HG03354 (cell line): ENCODE measurements at regions not wholly inside any gene's neighbourhood (a gene's known extent, or its start where the extent isn't known, plus 50 kb on each side); places are given as distances from the start of the nearest gene placed in this dataset.
"Not testable (repeated sequence)": the region's sequence is repeated elsewhere in the genome, so short reads cannot be mapped to it uniquely, and the experiment has no call there.

ENCODE experiments used
- ATAC-seq: cut with Tn5 transposase; IDR thresholded peaks from one replicate; pipeline ENCODE4 v1.9.1; 2021; ENCODE audit warnings: mild to moderate bottlenecking; ENCODE audit not compliant: unreplicated experiment, poor library complexity, severe bottlenecking

- no peak for ATAC-seq
Measured at GRCh38 chr13:21309542-21310172, 133.2 kb downstream of the MRPL57 start.

GRCh38 chr13:21310220-21310619 is 133.8 kb downstream of the MRPL57 start:
- ATAC-seq, result no peak

GRCh38 chr13:21314976-21315375 is 138.5 kb downstream of the MRPL57 start:
- not testable (repeated sequence) for ATAC-seq

- ATAC-seq, result no peak
Measured at GRCh38 chr13:21316376-21316775, 139.9 kb downstream of the MRPL57 start.

GRCh38 chr13:21318891-21319532 is 140.1 kb downstream of the ZDHHC20 start:
- no peak for ATAC-seq

GRCh38 chr13:21319869-21320641 is 139.0 kb downstream of the ZDHHC20 start:
- no peak for ATAC-seq

- ATAC-seq, result no peak
Measured at GRCh38 chr13:21320642-21321034, 138.5 kb downstream of the ZDHHC20 start.

- ATAC-seq, result no peak
Measured at GRCh38 chr13:21321269-21321668, 137.8 kb downstream of the ZDHHC20 start.

- no peak for ATAC-seq
Measured at GRCh38 chr13:21322327-21322965, 136.7 kb downstream of the ZDHHC20 start.
